ENCODE measurements at regions not wholly inside any gene's neighbourhood (a gene's known extent, or its start where the extent isn't known, plus 50 kb on each side); places are given as distances from the start of the nearest gene placed in this dataset.

- TF ChIP-seq, protein P1, sequence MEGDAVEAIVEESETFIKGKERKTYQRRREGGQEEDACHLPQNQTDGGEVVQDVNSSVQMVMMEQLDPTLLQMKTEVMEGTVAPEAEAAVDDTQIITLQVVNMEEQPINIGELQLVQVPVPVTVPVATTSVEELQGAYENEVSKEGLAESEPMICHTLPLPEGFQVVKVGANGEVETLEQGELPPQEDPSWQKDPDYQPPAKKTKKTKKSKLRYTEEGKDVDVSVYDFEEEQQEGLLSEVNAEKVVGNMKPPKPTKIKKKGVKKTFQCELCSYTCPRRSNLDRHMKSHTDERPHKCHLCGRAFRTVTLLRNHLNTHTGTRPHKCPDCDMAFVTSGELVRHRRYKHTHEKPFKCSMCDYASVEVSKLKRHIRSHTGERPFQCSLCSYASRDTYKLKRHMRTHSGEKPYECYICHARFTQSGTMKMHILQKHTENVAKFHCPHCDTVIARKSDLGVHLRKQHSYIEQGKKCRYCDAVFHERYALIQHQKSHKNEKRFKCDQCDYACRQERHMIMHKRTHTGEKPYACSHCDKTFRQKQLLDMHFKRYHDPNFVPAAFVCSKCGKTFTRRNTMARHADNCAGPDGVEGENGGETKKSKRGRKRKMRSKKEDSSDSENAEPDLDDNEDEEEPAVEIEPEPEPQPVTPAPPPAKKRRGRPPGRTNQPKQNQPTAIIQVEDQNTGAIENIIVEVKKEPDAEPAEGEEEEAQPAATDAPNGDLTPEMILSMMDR (IDR thresholded peaks at IDR 0.05 in 4 of 5, conservative IDR thresholded peaks at IDR 0.05 in 1 of 5): no peak
- no peak for TF ChIP-seq POLR2A (IDR thresholded peaks at IDR 0.05)
Measured at GRCh38 chr7:116135306-116135705, 75.0 kb upstream of the TES start.
